Psoas muscle (tissue), 7 donors: ENCODE measurements at regions not wholly inside any gene's neighbourhood (a gene's known extent, or its start where the extent isn't known, plus 50 kb on each side); places are given as distances from the start of the nearest gene placed in this dataset.

Experiments
- ATAC-seq, 4 donors: fragments of 200-7000 bp; cut with Tn5 transposase; one replicate each; pipeline ENCODE4 v1.9.1; 2020; ENCODE audit warnings: moderate library complexity in 3 of 4, mild to moderate bottlenecking in 2 of 4
- DNase-seq, 2 donors: peaks; one replicate each; pipeline ENCODE4 v3.0.0-alpha.2; 2020
- H3K27ac ChIP-seq: fragments of 200-600 bp; one replicate; pipeline ENCODE4 v1.8.0; 2022
- H3K27me3 ChIP-seq, 3 donors: fragments of 200-600 bp in 1 of 3; one replicate each; pipeline versions ENCODE4 v1.6.1 to v1.8.0; 2013 to 2022; ENCODE audit warnings: low read length in 2 of 3, mild to moderate bottlenecking in 2 of 3, moderate library complexity in 1 of 3; ENCODE audit not compliant: insufficient read depth in 3 of 3
- H3K36me3 ChIP-seq, 2 donors: fragments of 200-600 bp in 1 of 2; one replicate each; pipeline versions ENCODE4 v1.6.1 to v1.8.0; 2013 to 2022; ENCODE audit warnings: low read depth in 1 of 2, mild to moderate bottlenecking in 1 of 2, moderate library complexity in 1 of 2; ENCODE audit not compliant: insufficient read depth in 1 of 2
- H3K4me1 ChIP-seq: fragments of 200-600 bp; one replicate; pipeline ENCODE4 v1.8.0; 2022
- H3K4me3 ChIP-seq: fragments of 200-600 bp; one replicate; pipeline ENCODE4 v1.8.0; 2022; ENCODE audit warnings: mild to moderate bottlenecking
- H3K9me3 ChIP-seq: fragments of 200-600 bp; one replicate; pipeline ENCODE4 v1.8.0; 2022
- CTCF ChIP-seq: fragments of 200-600 bp; IDR thresholded peaks from one replicate; pipeline ENCODE4 v1.8.0; 2022; ENCODE audit warnings: antibody characterized with exemption
- WGBS, 3 donors: extraction: QIAGEN DNeasy Blood & Tissue Kit; methylation state at CpG; one replicate each; pipeline versions ENCODE4 v1.1.6 to v1.1.7; 2013; 5-methylcytosine and 5-hydroxymethylcytosine counted together
- intact Hi-C, 2 donors: fragments of 100-400 bp; cut with DNase I; formaldehyde crosslinking; loops; one replicate each; pipeline versions ENCODE4 v1.11.0 to v1.14.2; 2022
- donor health status: healthy with polysubstance abuse.
- donor health status: DM: no; HTN: no; CAD: no; lungs with moderate emphysema.
- donor health status: Bipolar disorder and iron deficiency.
- donor health status: healthy.
- donor health status: DM: yes; HTN: yes; CAD: no.
- donor health status: DM: no; HTN: no; CAD: no.
- donor health status: DM: yes; HTN: yes; CAD: no.

GRCh38 chr2:46239175-46239846, 57.9 kb upstream of the EPAS1 start:
- DNase-seq (no peak), ATAC-seq (no peak)
- 81 to 88% (median 84%) methylated on average over 5 of the region's 5 CpGs for WGBS, 3 donors
- Histone ChIP-seq H3K36me3 (no peaks in the 10 kb centered on the region), H3K4me1 (no peaks in the 10 kb centered on the region), H3K27me3 (no peaks in the 10 kb centered on the region), H3K27ac (no peak overlapping the region), H3K9me3 (no peaks in the 10 kb centered on the region), H3K4me3 (no peak overlapping the region)
- no peak for TF ChIP-seq CTCF
- intact Hi-C loops: no loop called here

GRCh38 chr2:46239847-46240181, 57.4 kb upstream of the EPAS1 start:
- H3K27ac ChIP-seq: no peak overlapping the region
- ATAC-seq (no peak), DNase-seq (no peak)
- H3K36me3 ChIP-seq: no peaks in the 10 kb centered on the region
- H3K27me3 ChIP-seq: no peaks in the 10 kb centered on the region
- 88 to 94% (median 89%) methylated on average over 4 of the region's 4 CpGs for WGBS, 3 donors
- H3K4me3 ChIP-seq: no peak overlapping the region
- no peaks in the 10 kb centered on the region for H3K9me3 ChIP-seq
- TF ChIP-seq CTCF: no peak
- no peaks in the 10 kb centered on the region for H3K4me1 ChIP-seq
- intact Hi-C loops: no loop called here

- DNase-seq (no peak), ATAC-seq (peak in 1 of 4 donors; percentile 36)
- 16 to 35% (median 21%) methylated on average over 2 of the region's 2 CpGs for WGBS, 3 donors
- intact Hi-C loops: no loop called here
- H3K4me1 ChIP-seq: no peaks in the 10 kb centered on the region
- no peak overlapping the region for H3K4me3 ChIP-seq
- no peak overlapping the region for H3K27ac ChIP-seq
- H3K27me3 ChIP-seq: no peaks in the 10 kb centered on the region
- no peaks in the 10 kb centered on the region for H3K36me3 ChIP-seq
- no peak for TF ChIP-seq CTCF
- H3K9me3 ChIP-seq: no peaks in the 10 kb centered on the region
These were observed 55.9 kb upstream of the EPAS1 start for GRCh38 chr2:46241344-46241743.

- DNase-seq: no peak
- H3K27me3 ChIP-seq: no peaks in the 10 kb centered on the region
- no peak overlapping the region for H3K27ac ChIP-seq
- no peak for TF ChIP-seq CTCF
- H3K36me3 ChIP-seq: no peaks in the 10 kb centered on the region
- H3K9me3 ChIP-seq: peaks cover 7% of the 10 kb centered on the region
- H3K4me3 ChIP-seq: no peak overlapping the region
- no peaks in the 10 kb centered on the region for H3K4me1 ChIP-seq
- WGBS, 3 donors: 98% methylated on average over 7 of the region's 7 CpGs
- ATAC-seq: no peak
- intact Hi-C loops: no loop called here
These were observed 51.3 kb upstream of the EPAS1 start for GRCh38 chr2:46245869-46246268.

- H3K9me3 ChIP-seq: peaks cover 7% of the 10 kb centered on the region
- no peak for DNase-seq
- H3K36me3 ChIP-seq: no peaks in the 10 kb centered on the region
- H3K4me3 ChIP-seq: no peak overlapping the region
- ATAC-seq: no peak
- no peak for TF ChIP-seq CTCF
- no peaks in the 10 kb centered on the region for H3K27me3 ChIP-seq
- H3K4me1 ChIP-seq: no peaks in the 10 kb centered on the region
- 76 to 89% (median 79%) methylated on average over 1 of the region's 1 CpG for WGBS, 3 donors
- no peak overlapping the region for H3K27ac ChIP-seq
- intact Hi-C loops: no loop called here
These were observed 50.4 kb upstream of the EPAS1 start for GRCh38 chr2:46246790-46247189.
